Fibroblast of skin of right quadriceps (primary cell): ENCODE measurements at regions not wholly inside any gene's neighbourhood (a gene's known extent, or its start where the extent isn't known, plus 50 kb on each side); places are given as distances from the start of the nearest gene placed in this dataset.

Experiments
- DNase-seq: peaks from one replicate; pipeline ENCODE4 v3.0.0-alpha.2; 2013

DNA sequence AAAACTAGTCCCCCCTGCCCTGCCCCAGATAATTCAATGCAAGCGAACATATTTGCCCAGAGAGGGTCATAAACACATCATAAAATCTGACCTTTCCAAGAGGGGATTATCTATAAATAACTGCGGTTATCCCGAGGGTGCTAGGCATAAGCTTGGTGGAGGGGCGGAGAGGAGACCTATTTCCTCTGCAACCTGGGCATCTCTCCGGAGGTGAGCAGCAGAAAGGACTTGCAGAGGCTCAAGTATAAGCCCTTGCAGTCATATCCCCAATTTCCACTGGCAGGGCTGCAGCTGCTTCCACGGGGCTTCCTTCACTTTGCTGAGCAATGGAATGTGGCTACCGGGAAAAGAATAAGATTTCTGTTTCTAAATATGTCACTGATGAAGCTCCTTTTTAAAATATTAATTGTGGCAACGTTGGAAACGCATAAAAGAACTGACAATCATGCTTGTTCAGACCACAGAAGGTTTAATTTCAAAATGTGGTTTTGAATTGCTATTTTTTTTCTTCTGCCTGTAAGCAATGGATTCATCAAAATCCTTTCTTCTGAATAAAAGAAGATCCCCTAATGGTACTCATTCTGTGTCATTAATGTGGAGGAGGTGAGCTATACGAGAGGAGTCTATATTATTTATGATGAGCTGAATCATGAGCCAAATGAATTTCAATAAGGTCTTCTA is 268.9 kb upstream of the ATP2B1 start:
- peak; percentile 89 for DNase-seq

DNA sequence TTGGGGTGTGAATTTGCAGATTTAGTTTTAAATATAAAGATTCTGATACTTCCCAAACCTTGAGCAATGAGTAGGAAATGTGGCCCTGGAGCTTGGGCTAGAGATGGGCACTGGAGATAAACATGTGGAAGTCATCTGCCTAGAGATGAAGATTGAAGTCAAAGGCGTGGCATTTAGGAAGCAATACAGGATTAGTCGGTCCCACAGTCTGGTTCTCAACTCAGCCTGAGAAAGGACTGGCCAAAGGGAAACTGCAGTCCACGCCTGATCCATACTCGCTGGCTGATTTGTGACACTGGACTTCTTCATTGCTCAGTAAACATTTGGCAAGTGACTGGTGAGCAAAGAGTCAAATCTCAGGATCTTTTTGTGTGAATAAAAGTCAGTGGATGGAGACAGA is 268.2 kb upstream of the ATP2B1 start:
- peak; percentile 13 for DNase-seq

DNA sequence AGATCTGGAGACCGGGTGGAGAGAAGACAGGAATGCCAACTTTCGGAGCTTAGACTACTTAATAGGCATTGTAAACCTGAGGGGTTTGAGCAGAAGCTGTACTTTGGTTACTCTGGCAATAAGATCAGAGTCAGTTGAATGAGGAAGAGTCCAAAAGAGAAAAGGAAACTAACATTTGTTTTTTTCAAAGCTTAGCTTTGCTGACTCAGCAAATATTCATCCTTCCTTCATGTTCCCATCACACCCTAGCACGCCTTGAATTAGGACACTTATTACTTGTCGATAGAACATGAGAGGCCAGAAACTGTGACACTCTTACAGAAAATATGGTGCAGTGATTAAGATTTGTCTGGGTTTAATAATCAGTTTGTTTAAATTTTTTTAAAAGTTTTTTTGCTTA is 266.9 kb upstream of the ATP2B1 start:
- no peak for DNase-seq

DNA sequence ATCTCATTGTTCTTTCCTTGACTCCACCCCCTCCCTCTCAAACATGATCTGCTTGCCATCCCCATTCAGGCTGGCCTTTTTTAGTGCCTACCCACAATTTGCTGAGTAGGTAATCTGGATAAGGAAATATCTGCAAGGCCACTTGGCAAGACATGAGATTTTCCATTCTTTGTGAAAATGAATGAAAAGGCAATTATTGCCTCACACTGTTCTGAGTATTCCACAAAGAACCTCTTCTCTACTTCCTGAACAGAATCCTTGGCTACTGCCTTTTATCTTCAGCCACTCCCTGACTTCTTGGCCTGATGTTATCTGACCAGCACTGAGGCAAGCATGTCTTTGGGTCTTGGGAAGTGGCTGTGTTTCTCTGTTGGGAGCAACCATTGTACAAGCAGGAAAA is 263.2 kb upstream of the ATP2B1 start:
- DNase-seq = peak; percentile 19

DNA sequence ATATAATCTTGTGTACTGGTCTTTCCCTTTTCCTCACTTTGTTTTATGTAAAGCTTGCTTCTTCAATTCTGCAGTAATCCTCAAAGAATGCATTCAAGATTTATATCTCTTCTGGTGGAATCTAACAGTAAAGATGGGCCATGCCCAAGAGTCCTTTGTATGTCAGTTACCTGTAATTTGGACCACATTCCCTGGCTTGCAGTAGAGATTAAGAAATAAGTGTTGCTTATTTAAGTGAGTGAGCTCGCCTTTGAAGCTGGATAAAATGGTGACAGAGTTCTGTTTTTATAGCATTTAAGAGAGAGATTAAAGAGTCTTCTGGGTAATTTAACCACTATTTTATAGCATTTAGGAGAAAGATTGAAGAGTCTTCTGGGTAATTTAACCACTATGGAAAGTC is 262.1 kb upstream of the ATP2B1 start:
- DNase-seq = peak; percentile 27

DNA sequence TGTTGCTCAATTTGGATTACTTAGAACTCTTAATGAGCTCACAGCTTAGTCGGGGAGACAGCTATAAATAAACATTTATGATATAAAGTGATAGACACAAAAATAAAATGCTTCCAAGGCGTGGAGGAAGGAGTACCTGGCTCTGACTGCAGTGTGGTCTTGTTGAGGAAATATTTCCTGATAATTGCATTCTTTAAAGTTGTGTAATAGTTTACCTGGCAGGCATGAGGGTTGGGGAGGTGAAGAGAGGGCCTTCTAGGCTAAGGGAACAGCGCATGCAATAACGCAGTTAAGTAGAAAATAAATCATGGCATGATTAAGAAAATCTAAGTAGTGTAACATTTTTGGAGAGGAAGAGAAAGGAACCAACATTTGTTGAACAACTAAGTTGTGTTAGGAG is 260.5 kb upstream of the ATP2B1 start:
- no peak for DNase-seq

DNA sequence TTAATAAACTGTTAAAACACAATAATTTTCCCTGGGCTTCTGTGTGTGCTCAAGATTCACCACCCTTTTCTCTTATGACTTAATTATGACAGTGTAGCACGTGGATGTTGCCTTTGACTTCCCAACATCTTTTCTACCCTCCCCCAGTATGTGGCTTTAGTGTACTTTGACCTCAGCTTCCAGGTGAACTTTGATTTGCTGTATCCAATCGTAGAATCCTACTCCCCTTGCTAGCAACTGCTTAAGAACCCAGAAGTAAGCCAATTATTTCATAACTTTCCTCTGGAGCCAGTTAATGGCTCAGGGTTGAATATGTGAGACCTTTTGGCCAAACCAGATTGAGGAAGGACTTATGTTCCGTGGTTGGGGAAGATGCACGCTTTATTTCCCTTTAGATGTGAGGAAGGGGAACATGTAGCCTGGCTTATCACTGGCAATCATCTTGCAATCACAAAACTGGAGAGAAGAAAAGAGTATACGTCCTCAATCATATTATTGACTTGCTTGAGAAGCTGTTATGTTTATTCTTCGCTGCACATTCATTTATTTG is 259.6 kb upstream of the ATP2B1 start:
- DNase-seq = no peak

DNA sequence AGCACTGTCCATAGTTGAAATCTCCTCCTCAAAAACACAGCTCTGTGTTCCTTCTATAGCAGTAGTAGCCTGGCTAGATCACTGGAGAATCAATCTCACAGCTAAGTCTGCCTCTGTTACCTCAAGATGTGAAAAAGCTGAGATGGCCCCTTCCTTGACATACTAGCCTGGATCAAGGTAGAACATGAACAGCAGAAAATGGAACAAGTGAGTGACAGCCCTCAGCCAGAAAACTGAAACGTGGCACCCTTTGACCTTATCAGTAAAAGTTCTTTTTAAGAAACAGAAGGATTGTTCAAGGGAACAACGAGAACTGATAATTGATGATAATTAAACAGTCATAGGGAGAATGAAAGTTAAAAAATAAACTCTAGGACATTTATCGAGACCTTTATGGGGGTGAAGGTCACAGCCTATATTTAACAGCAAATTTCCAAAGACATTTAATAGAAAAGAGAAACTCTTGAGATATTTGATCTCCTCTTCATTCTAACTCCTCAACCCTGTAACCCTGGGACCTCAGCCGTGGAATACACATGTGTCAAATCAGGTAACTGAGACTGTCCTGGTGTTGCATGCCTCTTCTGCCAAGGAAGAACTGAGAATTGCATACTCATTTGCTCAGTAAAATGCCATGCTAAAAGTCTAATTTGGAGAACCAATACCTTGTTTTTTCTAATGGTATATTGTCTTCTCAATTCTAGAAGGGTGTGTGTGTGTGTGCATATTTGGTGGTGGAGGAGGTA is 258.0 kb upstream of the ATP2B1 start:
- DNase-seq = no peak

DNA sequence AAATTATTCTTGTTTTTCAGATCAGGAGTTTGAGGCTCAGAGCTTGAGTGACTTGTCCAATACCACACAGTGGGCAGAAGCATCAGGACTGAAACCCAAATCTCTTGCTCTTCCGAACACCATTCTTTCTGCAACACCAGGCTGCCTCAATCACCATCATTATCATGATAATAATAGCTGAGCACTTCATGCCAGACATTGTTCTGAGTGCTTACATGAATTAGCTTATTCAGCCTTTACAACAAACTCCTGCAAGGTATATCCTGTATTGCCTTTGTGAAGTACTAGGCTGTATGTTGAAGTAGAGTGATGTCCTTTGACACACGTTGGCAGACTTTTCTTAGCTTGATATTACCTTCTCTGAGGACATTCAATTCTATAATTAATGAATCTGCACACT is 257.4 kb upstream of the ATP2B1 start:
- no peak for DNase-seq

DNA sequence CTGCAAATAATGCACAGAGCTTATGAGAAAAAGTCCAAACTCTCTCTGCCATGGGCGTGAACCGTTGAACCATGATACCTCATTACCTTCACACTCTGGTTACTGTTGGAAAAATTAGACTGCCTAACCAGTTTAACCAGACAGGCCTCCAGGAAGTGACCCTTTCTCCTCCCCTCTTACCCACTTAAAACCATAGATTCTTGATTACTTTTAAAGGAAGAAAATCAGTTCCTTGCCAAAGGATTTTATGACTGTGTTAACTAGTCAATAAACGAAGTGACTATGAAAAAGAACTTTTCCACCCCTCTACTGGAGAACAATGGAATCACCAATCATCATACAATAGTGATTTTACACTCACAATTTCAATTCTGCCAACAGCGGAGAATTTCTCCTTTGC is 254.0 kb upstream of the ATP2B1 start:
- DNase-seq = no peak

DNA sequence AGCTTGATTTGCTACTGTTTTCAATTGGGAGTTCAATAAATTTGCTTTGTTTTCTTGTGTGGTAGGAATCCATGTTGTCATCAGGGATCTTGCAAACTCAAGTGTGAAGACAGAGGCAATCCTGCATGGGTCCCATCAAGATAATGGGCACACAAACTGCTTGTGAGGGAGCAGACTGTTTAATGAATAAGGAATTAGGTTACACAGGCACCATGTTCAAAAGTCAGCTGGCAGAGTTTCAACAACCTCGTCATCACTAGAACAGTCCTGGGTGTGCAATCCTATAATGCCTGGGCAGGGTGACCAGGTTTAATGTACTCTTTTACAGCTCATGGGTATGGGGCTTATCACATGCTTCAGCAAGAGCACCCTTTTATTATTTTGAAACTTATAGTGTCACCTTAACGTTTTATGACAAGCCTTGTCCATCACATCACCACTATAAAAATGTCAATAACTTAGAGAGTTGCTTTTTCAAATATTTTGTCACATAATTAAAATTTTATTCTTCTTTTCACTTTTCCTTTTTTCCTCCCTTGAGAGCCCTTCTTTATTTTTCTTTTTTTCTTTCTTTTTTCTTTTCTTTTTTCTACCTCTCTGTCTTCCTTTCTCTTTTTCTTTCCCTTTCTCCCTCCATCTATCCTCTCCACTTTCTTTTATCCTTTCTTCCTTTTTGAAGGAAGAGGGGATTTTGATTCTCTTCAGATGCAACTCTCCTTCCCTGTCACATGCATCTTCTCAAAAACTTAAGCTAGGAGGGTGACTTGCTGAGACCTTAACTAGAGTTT is 252.2 kb upstream of the ATP2B1 start:
- DNase-seq = peak; percentile 53

DNA sequence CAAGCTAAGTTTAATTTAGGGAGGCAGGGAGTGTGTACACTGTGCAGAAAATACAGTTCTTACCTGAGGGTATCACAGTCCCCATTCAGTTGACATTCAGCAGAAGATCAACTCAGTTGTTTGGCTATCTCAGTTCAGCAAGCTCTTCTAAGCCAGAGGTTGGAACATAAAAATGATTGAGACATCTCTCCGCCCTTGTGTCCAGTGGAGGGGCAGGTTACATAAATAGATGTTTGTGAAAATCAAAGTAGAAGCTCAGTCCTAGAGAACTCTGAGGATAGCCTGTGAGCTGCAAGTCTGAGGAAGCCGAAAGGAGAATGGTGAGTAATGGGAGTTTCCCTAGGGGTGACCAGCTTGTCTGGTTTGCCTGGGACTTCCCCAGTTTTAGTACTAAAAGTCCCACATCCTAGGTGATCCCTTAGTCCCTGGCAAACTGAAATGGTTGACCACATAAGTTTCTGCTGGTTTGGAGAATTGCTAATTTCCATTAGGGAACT is 251.4 kb upstream of the ATP2B1 start:
- no peak for DNase-seq

DNA sequence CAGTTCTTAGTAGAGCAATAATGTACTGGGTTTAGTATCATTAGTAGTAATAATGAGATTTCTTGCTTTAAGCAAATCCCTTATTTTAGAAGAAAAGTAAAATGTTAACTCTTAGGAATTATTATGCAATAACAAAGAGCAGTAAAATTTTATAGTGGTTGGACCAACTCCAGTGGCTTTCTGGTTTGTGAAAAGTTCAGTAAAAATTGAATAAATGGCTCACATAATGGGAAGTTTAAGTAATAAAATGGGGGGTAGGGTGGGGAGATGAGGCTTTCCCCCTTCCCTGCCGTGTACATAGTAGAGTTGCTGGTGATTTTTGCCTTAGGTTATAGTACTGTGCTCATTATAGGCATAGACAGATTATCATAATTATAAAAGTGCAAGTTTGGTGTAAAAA is 250.5 kb upstream of the ATP2B1 start:
- DNase-seq = peak; percentile 75

DNA sequence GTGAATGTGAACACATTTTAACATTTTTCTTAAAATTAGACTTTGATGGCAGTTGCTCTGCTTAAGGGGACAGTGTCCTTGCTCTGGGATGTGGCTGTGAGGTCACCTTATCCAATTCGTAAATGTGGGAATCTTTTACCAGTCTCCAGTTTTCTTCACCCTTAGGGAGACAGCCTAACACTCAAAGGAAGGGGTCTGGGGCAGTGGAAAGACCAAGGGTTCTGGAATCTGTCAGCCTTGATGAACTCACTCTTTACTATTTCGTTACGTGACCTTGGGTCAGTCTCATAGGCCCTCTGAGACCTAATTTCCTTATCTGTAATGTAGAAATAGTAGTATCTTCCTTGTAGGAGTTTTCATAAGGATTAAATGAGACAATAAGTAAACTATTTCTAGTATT is 245.6 kb upstream of the ATP2B1 start:
- DNase-seq = no peak

DNA sequence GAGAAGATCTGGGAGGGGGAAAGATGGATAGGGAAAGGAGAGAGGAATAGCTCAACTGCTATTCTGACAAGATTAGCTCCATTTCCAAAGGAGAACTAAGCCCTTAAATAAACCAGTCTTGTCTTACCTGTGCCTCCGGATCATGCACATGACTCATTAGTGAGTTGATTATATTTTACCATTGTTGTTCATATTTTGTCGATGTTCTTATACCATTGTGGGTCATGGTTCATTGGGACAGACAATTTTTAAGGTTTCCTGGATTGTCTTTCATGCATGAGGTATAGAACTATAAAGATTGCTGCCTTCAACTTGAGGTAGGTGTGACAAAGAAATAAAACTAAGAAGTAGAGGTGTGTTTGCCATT is 243.0 kb upstream of the ATP2B1 start:
- no peak for DNase-seq

DNA sequence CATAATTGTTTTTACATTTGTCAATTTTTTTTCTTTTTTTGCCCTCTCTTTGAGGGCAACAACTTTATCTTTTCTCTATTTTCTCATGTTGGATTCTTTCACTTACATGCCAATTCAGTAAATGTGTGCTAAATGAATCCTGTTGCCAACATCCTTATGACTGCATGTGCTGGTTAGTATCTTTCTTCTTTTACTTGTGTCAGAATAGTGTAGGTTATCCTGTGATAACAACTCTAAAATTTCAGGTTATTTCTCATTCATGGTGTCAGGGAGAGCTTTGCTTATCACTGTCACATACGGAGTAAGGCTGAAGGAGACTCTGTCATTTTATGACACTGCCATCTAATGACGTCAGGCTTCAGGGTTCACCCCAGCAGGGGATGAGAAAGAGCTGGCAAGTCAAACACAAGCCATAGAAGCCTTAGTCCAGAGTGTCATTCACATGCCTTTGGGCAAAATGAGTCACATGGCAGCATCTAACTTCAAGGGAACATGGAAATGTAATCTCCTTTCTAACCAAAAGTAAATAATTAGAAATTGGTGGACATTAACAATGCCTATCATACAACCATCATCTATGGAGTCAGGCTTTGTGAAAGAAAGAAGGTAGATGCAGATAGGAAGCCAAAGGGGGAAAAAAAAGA is 242.5 kb upstream of the ATP2B1 start:
- DNase-seq = peak; percentile 45

DNA sequence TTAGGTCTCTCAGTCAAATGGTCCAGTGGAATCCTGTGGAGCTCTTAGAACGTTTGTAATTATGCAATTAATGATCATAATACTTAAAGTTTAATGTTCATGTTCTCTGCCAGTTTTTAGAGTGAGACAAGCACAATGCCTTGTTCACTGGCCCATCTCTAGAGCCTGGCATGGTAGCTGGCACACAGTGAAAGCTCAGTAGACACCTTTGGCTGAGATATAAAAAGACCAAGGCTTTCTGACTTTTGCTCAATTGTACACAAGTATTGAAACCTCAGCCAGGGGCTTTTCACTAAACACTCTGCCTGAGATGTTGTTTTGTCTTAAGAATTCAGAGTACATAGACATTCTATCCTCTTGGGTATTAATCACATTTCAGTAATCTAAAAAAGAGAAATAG is 241.8 kb upstream of the ATP2B1 start:
- DNase-seq = no peak

DNA sequence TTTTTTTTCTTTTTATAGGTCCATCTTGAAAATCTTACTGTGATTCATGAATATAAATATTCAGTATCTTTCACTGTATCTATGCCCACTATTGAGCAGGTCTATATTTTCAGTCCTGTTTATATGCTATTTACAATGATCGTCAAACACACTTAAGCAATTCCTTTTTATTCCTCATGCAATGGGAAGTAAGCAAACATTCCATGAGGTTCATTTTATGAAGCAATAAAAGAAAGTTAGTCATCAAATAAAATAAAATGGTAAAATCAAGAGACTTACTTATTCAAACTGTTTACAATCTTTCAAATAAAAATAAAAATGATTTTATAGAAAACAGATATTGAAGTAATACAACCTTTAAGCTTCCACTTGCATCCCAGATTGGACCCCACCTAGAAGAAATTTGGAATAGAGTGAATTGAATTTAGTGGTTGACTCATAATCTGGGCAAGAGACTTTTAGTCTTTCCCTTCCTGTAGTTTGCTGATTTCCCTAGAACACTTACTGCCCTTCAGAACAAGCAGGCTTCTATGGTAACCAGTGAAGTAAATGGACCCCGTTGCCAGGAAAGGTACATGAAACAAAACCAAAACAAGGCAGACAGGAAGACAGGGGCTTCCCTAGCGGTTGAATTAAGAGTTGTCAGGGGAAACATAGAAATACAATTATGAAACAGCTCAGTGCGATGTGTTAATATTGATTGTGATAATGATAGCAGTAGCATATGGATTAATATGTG is 241.0 kb upstream of the ATP2B1 start:
- DNase-seq = peak; percentile 76

DNA sequence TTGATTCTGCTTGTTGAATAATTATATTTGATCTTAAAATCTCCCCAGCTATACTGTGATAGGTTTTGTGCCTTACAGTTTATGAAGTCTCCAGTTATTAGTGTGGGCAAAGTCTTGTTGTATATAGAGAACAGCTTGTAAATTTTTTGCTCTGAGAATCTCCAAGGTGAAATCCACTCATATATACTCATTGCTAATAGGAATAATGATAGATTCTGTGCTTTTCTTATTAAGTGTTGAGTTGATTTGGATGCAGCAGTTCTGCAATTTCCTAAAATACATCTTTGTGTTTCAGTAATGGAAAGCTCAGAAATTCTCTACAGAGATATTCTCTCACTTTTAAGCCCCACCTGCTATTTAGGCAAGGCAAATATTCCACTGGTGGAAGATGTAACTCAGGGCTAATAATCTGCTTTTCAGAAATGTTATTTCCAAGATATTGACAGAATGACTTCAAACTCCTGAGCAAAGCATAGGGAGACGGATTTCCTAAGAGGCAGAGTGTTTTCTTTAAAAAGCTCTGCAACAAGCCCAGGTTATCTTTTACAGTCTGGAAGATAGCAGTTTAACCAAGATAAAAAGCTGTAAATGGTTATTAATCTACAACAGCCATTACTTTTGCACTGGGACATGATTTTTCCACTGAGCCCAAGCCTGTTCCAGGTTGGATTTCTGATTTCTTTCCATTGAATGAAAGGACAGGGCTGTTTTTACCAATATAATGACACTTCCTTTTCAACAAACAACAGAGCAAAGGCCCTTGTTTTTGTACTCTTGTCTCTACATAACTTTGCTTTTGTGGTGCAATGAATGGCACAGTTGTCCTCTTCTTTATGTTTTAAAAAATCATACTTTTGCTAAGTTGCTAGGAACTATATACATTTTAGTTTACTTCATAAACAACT is 239.9 kb upstream of the ATP2B1 start:
- DNase-seq = no peak

DNA sequence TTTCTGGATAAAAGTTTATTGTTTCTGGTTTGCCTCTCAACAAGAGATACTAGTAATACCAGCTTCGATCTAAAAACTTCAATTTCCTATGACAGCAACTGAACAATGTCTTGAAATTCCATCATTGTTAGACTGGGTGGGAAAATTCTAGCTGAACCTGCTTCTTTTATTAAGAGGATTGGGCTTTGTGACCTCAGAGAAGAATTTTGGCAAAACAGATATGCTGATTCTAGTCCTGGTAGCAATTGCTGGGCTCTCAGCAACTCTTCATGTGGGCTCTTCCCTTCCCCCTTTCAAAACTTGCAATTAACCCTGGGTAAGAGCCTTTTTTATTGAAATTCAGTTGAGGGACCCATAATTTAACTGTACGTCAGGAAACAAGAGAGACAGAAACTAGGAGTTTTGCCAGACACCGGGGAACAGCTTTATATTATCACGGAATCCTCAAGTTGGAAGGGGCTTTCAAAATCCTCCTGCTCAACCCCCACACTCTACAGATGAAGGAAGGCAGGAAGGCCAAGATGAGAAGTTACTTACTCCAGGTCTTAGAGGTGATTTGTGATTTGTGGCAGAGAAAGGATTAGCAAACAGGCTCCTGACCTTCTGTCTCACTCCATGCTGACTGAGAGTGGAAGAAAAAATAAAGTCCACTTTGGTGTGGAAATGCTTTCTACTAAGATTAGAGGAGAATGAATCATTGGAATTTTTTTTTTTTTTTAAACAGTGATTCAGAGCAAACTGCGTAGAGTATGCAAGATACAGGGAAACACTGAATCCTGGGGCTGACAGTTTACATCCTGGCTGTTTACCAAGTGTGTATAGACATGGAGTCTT is 239.0 kb upstream of the ATP2B1 start:
- DNase-seq = peak; percentile 94
